HG03135 (cell line): ENCODE measurements at regions not wholly inside any gene's neighbourhood (a gene's known extent, or its start where the extent isn't known, plus 50 kb on each side); places are given as distances from the start of the nearest gene placed in this dataset.
"Not testable (repeated sequence)": the region's sequence is repeated elsewhere in the genome, so short reads cannot be mapped to it uniquely, and the experiment has no call there.

Experiments used
- ATAC-seq: cut with Tn5 transposase; IDR thresholded peaks from one replicate; pipeline ENCODE4 v1.9.1; 2021; ENCODE audit warnings: mild to moderate bottlenecking, moderate library complexity; ENCODE audit not compliant: unreplicated experiment

DNA sequence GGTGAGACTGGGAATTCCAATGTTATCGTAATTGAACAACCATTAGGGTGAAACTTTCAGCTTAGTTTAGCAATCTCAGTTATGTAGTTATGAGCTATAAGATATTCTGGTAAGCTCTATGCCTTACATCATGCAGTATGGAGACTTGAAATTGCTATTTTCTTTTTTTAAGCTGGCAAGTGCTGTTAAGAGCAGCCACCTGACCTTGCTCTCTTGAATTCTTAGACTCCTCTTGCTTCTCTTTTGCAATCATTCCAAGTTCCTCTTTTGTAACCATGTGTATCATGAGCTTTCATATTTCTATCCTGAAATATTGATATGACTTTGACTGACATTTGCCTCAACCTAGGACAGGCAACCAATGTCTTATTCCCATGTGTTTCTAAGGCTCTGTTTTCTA is 446.3 kb upstream of the SLC35B3 start:
- ATAC-seq: no peak

GRCh38 chr6:8879334-8879733 is 444.0 kb upstream of the SLC35B3 start:
- no peak for ATAC-seq

GRCh38 chr6:8875986-8876385 is 440.6 kb upstream of the SLC35B3 start:
- ATAC-seq: no peak

DNA sequence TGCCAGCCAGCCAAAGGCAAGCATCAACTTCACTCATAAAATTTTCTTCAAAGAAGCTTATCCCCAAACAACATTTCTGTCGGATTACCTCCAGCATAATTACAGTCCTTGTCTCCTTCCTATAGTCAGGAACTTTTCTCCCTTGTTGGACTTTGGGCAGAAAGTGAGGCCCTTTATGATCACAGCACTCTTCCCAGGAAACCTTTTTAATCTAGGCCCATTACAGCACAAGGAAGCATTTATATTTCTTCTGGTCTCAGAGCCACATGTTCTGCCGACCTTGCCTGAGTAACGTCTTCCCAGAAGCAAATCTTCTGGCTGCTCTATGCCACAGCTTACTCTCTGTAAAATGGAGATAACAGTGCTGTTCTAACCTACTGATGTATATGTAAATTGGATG is 437.2 kb upstream of the SLC35B3 start:
- ATAC-seq: no peak

GRCh38 chr6:8865451-8865850 is 430.1 kb upstream of the SLC35B3 start:
- no peak for ATAC-seq

GRCh38 chr6:8860671-8861070 is 425.3 kb upstream of the SLC35B3 start:
- ATAC-seq: no peak

- no peak for ATAC-seq
Observed at GRCh38 chr6:8859501-8859900, 424.2 kb upstream of the SLC35B3 start.

DNA sequence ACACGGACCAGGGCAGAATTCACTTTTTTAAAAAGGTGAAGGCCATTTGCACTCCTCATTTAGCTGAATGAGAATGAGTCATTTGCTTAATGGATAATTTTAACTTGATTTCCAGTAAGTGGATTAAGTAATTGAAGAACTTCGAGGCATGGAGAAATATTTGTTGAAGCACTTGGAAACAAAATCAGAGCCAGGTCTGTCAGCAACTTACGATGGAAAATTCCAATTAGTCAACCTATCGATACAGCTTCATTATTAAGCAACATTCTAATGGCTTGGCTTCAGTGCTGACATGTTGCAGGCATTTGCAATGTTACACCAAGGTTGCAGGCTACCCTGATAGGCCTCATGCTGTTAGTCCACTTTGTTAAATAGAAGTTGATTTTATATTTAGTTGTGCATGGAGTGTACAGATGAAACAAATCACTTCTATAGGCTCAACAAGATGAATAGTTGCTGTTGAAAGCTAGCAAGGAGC is 423.5 kb upstream of the SLC35B3 start:
- no peak for ATAC-seq

- ATAC-seq: no peak
Observed at GRCh38 chr6:8857160-8857559, 421.8 kb upstream of the SLC35B3 start.

- no peak for ATAC-seq
Observed at GRCh38 chr6:8855411-8855810, 420.1 kb upstream of the SLC35B3 start.

GRCh38 chr6:8852332-8852731 is 417.0 kb upstream of the SLC35B3 start:
- ATAC-seq: no peak

- not testable (repeated sequence) for ATAC-seq
Observed at GRCh38 chr6:8846680-8847079, 411.3 kb upstream of the SLC35B3 start.

GRCh38 chr6:8845690-8846089 is 410.3 kb upstream of the SLC35B3 start:
- no peak for ATAC-seq

GRCh38 chr6:8844968-8845367 is 409.6 kb upstream of the SLC35B3 start:
- ATAC-seq: no peak

- no peak for ATAC-seq
Observed at GRCh38 chr6:8839626-8840025, 404.3 kb upstream of the SLC35B3 start.

DNA sequence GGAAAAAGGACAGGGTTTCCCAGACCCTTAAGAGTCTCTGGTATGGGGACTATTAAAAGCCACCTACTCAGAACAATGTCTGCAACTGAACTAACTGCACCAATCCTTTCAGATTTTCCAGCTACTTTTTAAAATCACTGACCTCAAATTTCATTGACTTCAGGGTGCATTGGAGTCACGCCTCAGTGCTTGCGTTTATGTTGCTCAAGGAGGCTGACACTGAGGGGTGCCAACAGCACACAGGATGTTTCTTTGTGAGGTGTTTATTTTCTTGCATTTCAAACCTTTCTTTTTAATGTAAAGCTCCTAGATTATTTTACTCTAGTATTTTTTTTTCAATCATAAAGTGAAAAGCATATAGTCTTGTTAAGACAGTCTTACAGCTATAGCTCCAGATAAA is 402.0 kb upstream of the SLC35B3 start:
- ATAC-seq: no peak

GRCh38 chr6:8832695-8833094 is 397.4 kb upstream of the SLC35B3 start:
- not testable (repeated sequence) for ATAC-seq

DNA sequence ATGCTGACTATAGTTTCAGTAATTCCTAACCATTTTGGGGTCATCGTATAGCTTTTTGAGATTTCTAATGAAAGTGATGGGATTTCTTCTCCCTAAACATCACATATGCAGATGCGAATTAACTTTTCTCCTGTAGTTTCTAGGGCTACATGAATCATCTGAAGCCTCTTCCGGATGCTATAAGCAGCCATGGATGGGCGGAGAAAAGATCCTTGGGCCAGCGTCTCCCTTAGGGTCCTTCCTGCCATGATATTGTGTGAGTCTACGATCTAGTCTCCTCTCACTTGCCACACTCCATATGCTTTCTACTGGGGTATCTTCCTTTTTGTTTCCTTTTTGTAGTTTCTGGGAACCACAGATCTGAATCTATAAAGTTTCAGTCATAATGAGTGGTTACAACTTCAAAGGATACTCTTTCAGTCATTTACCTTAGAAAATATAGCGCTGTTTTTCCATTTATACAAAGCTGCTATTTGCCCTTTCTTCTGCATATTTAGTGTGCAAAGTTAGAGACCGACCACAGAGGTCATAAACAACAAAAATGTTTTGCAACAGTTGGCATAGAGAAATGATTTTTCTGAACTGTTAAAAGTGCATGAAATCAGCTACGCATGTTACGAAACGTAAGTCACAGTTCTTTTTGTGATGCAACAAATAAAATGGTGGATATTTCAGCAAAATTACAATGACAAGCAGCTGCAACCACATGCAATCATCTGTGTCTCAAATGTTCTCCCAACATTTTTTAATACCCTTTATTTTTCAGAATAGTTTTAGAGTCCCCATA is 396.2 kb upstream of the SLC35B3 start:
- ATAC-seq: no peak

DNA sequence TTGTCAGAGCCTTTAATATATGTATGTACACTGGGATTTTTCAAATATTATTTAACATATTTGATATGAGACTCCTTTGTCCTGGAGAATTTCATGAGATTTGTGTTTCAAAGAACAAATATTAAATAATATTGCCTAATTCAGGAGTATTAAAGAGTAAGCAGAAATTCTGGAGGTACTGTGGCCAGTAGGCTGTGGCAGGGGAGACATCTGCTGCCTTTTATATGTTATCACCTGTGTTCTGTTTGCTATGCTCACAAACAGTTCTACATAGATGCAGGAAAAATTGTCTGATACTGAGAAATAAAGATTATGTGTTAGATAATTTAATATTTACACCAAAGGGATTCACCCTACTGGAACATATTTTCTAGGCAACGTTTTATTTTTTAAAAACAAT is 395.4 kb upstream of the SLC35B3 start:
- no peak for ATAC-seq

DNA sequence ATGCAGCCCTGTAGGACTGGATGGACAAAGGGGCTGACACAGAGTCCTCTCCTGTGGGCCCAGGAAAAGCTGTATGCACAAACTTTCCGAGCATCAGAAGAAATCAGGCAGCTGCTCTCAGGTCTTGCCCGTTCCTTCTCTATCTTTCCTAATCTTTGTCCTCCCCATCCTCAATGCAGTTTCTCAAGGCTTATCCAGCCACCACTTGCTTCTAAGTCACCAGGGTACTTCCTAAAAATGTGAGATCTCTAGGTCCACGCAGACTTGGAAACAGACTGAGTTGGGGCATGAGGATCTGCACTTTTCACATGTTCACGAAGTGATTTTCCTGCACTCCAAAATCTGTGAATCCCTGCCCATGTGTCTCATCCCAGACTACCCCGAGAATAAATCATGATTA is 394.5 kb upstream of the SLC35B3 start:
- no peak for ATAC-seq

- ATAC-seq: no peak
Observed at GRCh38 chr6:8829296-8829695, 394.0 kb upstream of the SLC35B3 start.

- no peak for ATAC-seq
Observed at GRCh38 chr6:8828376-8828775, 393.0 kb upstream of the SLC35B3 start.

DNA sequence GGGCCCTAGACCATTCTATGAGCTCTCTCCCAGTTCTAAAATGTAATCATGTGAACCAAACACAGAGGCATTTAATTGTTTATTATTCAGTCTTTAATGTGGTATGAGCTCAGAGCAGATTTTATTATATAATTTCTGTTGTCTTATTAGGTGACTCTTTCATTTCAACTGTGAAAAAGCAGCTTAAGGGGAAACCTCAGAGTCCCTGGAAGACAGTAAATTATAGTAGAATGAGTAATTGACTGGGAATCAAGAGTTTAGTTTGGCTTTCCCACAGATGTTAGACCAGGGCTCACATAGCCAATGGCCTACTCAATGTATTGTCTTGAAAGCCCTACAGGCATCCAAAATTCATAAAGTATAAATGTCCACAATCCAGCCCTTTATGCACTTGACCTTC is 390.4 kb upstream of the SLC35B3 start:
- no peak for ATAC-seq
